ENCODE measurements at regions not wholly inside any gene's neighbourhood (a gene's known extent, or its start where the extent isn't known, plus 50 kb on each side); places are given as distances from the start of the nearest gene placed in this dataset.

GRCh38 chr5:62767650-62768049 lies 189.0 kb downstream of the LRRC70 start:
- H4K8ac ChIP-seq (replicated peaks; ENCODE audit: insufficient read length, low read depth, low read length) = no peak overlapping the region
- no peak overlapping the region for H2BK5ac ChIP-seq (ENCODE audit: insufficient read length, low read length)
- Mint-ChIP-seq H3K36me3 (ENCODE audit: insufficient read depth in 1 of 3, low read depth in 3 of 3) (no peaks in the 10 kb centered on the region), H3K27ac (no peak overlapping the region), H3K27me3 (ENCODE audit: low read depth) (no peaks in the 10 kb centered on the region), H3K9me3 (no peaks in the 10 kb centered on the region), H3K4me3 (no peak overlapping the region), H3K4me1 (no peaks in the 10 kb centered on the region)
- no CpG with 5 or more reads among the region's 1 CpG for WGBS (ENCODE audit: extremely low coverage, insufficient read length, low lambda C conversion rate)
- no peaks in the 10 kb centered on the region for H3K9me3 ChIP-seq (ENCODE audit: control insufficient read depth, low read depth, low read length)
- H3K4me1 ChIP-seq (ENCODE audit: insufficient read depth, low read length) = no peaks in the 10 kb centered on the region
- no peaks in the 10 kb centered on the region for H3K79me1 ChIP-seq (ENCODE audit: insufficient read depth, low read depth, low read length, poor library complexity, severe bottlenecking)
- H4K5ac ChIP-seq (ENCODE audit: insufficient read length, low read depth, low read length) = no peak overlapping the region
- H4K91ac ChIP-seq (ENCODE audit: insufficient read length, low read depth, low read length) = no peak overlapping the region
- no peaks in the 10 kb centered on the region for H3K27me3 ChIP-seq (ENCODE audit: insufficient read depth, low read length)
- H3K23ac ChIP-seq (ENCODE audit: insufficient read length, low read depth, low read length) = no peak overlapping the region
- H3K27ac ChIP-seq (ENCODE audit: insufficient read length, low read depth, low read length) = no peak overlapping the region
- no peaks in the 10 kb centered on the region for H3K23me2 ChIP-seq (ENCODE audit: insufficient read length, low read depth, low read length, poor library complexity, severe bottlenecking)
- no peaks in the 10 kb centered on the region for H4K20me1 ChIP-seq (ENCODE audit: control insufficient read depth, insufficient read depth, insufficient read length)
- no peak overlapping the region for H2BK12ac ChIP-seq (ENCODE audit: insufficient read length, low read depth, low read length)
- no peak overlapping the region for H2BK20ac ChIP-seq (ENCODE audit: low read depth, low read length, poor library complexity, severe bottlenecking)
- H2AFZ ChIP-seq (ENCODE audit: low read length) = no peak overlapping the region
- H3K18ac ChIP-seq (ENCODE audit: insufficient read length, low read depth, low read length) = no peak overlapping the region
- no peak for TF ChIP-seq CTCF (conservative IDR thresholded peaks at IDR 0.05)
- no peak overlapping the region for H3T11ph ChIP-seq (ENCODE audit: low read length)
- no peak overlapping the region for H3K14ac ChIP-seq (ENCODE audit: insufficient read depth, low read length)
- H3K4me2 ChIP-seq (ENCODE audit: insufficient read depth, insufficient read length, low read length) = no peak overlapping the region
- no peak overlapping the region for H3K4ac ChIP-seq (ENCODE audit: low read depth, low read length)
- no peak overlapping the region for H2AK5ac ChIP-seq (ENCODE audit: insufficient read length, low read length)
- no peak overlapping the region for H3K56ac ChIP-seq (ENCODE audit: insufficient read length, low read depth, low read length)
- no peak for DNase-seq
- no peak overlapping the region for H2BK120ac ChIP-seq (ENCODE audit: low read depth, low read length, poor library complexity, severe bottlenecking)
- no peaks in the 10 kb centered on the region for H3K79me2 ChIP-seq (ENCODE audit: insufficient read depth, low read length)
- H2BK15ac ChIP-seq (ENCODE audit: low read depth, low read length) = no peak overlapping the region
- no peak overlapping the region for H3K9ac ChIP-seq (ENCODE audit: extremely low read depth, insufficient read length, low read length)

Measured in H9 (cell line).